KMS-11 (cell line): ENCODE measurements at regions not wholly inside any gene's neighbourhood (a gene's known extent, or its start where the extent isn't known, plus 50 kb on each side); places are given as distances from the start of the nearest gene placed in this dataset.

Source experiments
- H2AFZ ChIP-seq: fragments of 200-600 bp; sonication (generic); 2 replicates; pipeline ENCODE4 v1.6.1; 2016; ENCODE audit warnings: antibody characterized with exemption, mixed run types, low read depth
- H3K27ac ChIP-seq: fragments of 200-600 bp; sonication (generic); 2 replicates; pipeline ENCODE4 v1.6.1; 2016; ENCODE audit warnings: mild to moderate bottlenecking, mixed run types
- H3K27me3 ChIP-seq: fragments of 200-600 bp; sonication (generic); 2 replicates; pipeline ENCODE4 v1.6.1; 2017; ENCODE audit warnings: mild to moderate bottlenecking, low read depth, mixed run types, moderate library complexity; ENCODE audit not compliant: insufficient read depth
- H3K36me3 ChIP-seq: fragments of 200-600 bp; sonication (generic); 2 replicates; pipeline ENCODE4 v1.6.1; 2017; ENCODE audit warnings: mild to moderate bottlenecking, mixed run types; ENCODE audit not compliant: insufficient read depth
- H3K4me1 ChIP-seq: fragments of 200-600 bp; sonication (generic); 2 replicates; pipeline ENCODE4 v1.6.1; 2016; ENCODE audit warnings: mild to moderate bottlenecking, low read depth, mixed run types; ENCODE audit not compliant: poor library complexity, severe bottlenecking
- H3K4me2 ChIP-seq: fragments of 200-600 bp; sonication (generic); 2 replicates; pipeline ENCODE4 v1.7.0; 2016; ENCODE audit warnings: mild to moderate bottlenecking, mixed run types
- H3K4me3 ChIP-seq: fragments of 200-600 bp; sonication (generic); IDR thresholded peaks from 2 replicates; pipeline ENCODE4 v1.6.1; 2017; ENCODE audit warnings: low read depth, low read length, mixed read lengths; ENCODE audit not compliant: insufficient read depth
- H3K79me2 ChIP-seq: fragments of 200-600 bp; sonication (generic); 2 replicates; pipeline ENCODE4 v1.6.1; 2016; ENCODE audit warnings: low read depth, mixed run types; ENCODE audit not compliant: insufficient read depth
- H3K9ac ChIP-seq: fragments of 200-600 bp; sonication (generic); 2 replicates; pipeline ENCODE4 v1.6.1; 2016; ENCODE audit warnings: mild to moderate bottlenecking, mixed run types
- H4K20me1 ChIP-seq: fragments of 200-600 bp; sonication (generic); 2 replicates; pipeline ENCODE4 v1.6.1; 2016; ENCODE audit warnings: mild to moderate bottlenecking, mixed run types; ENCODE audit not compliant: insufficient read depth
- CTCF ChIP-seq: fragments of 200-600 bp; sonication (generic); conservative IDR thresholded peaks from 2 replicates; pipeline ENCODE4 v1.6.1; 2017; ENCODE audit warnings: low read depth, mild to moderate bottlenecking, antibody characterized with exemption, low read length, moderate library complexity, mixed read lengths

- no peak overlapping the region for H3K9ac ChIP-seq
Measured at GRCh38 chr13:33348366-33348765, 62.8 kb upstream of the STARD13 start.

GRCh38 chr13:33349288-33349985, 63.9 kb upstream of the STARD13 start:
- H3K27ac ChIP-seq: no peak overlapping the region
- H2AFZ ChIP-seq: no peak overlapping the region
- H3K4me3 ChIP-seq: no peak overlapping the region
- no peak for TF ChIP-seq CTCF
- H3K79me2 ChIP-seq: no peaks in the 10 kb centered on the region
- H3K9ac ChIP-seq: no peak overlapping the region
- H4K20me1 ChIP-seq: no peaks in the 10 kb centered on the region
- H3K36me3 ChIP-seq: no peaks in the 10 kb centered on the region
- no peak overlapping the region for H3K4me2 ChIP-seq
- no peaks in the 10 kb centered on the region for H3K4me1 ChIP-seq
- no peaks in the 10 kb centered on the region for H3K27me3 ChIP-seq

More at GRCh38 chr13:33348366-33348765, 62.8 kb upstream of the STARD13 start:
- no peak for TF ChIP-seq CTCF
- H3K4me2 ChIP-seq: no peak overlapping the region
- H4K20me1 ChIP-seq: no peaks in the 10 kb centered on the region
- H3K27me3 ChIP-seq: no peaks in the 10 kb centered on the region
- no peaks in the 10 kb centered on the region for H3K79me2 ChIP-seq
- H3K4me3 ChIP-seq: no peak overlapping the region
- no peak overlapping the region for H2AFZ ChIP-seq
- no peak overlapping the region for H3K27ac ChIP-seq
- H3K4me1 ChIP-seq: no peaks in the 10 kb centered on the region
- no peaks in the 10 kb centered on the region for H3K36me3 ChIP-seq

GRCh38 chr13:33349986-33350826, 64.7 kb upstream of the STARD13 start:
- no peaks in the 10 kb centered on the region for H3K4me1 ChIP-seq
- no peaks in the 10 kb centered on the region for H3K36me3 ChIP-seq
- no peak overlapping the region for H3K27ac ChIP-seq
- TF ChIP-seq CTCF: no peak
- H3K9ac ChIP-seq: no peak overlapping the region
- H2AFZ ChIP-seq: no peak overlapping the region
- H3K4me3 ChIP-seq: no peak overlapping the region
- H3K27me3 ChIP-seq: no peaks in the 10 kb centered on the region
- H4K20me1 ChIP-seq: no peaks in the 10 kb centered on the region
- no peaks in the 10 kb centered on the region for H3K79me2 ChIP-seq
- no peak overlapping the region for H3K4me2 ChIP-seq

GRCh38 chr13:33351319-33351718, 65.8 kb upstream of the STARD13 start:
- Histone ChIP-seq H3K4me2 (no peak overlapping the region), H3K4me3 (no peak overlapping the region), H3K36me3 (no peaks in the 10 kb centered on the region), H3K27ac (no peak overlapping the region), H3K27me3 (no peaks in the 10 kb centered on the region), H3K4me1 (no peaks in the 10 kb centered on the region), H3K9ac (no peak overlapping the region), H2AFZ (no peak overlapping the region), H4K20me1 (no peaks in the 10 kb centered on the region), H3K79me2 (no peaks in the 10 kb centered on the region)
- no peak for TF ChIP-seq CTCF
